Left ventricle myocardium superior (tissue), 1 donor: ENCODE measurements at regions not wholly inside any gene's neighbourhood (a gene's known extent, or its start where the extent isn't known, plus 50 kb on each side); places are given as distances from the start of the nearest gene placed in this dataset.

Source experiments
- ATAC-seq: fragments of 200-7000 bp; cut with Tn5 transposase; one replicate; pipeline ENCODE4 v1.9.1; 2020; ENCODE audit warnings: mild to moderate bottlenecking, moderate library complexity
- DNase-seq: peaks from one replicate; pipeline ENCODE4 v3.0.0-alpha.2; 2020
- intact Hi-C: fragments of 100-400 bp; cut with micrococcal nuclease; formaldehyde crosslinking; loops from one replicate; pipeline ENCODE4 v1.11.0; 2022
- donor health status: DM: no; HTN: yes; CAD: no; lungs with severe emphysema.

- intact Hi-C loops, result no loop called here
- no peak for ATAC-seq
- DNase-seq, result no peak
Measured at GRCh38 chr12:78457938-78458337, 406.6 kb upstream of the SYT1 start.

GRCh38 chr12:78470354-78471195 is 394.0 kb upstream of the SYT1 start:
- intact Hi-C loops, result no loop called here
- ATAC-seq (no peak), DNase-seq (no peak)

GRCh38 chr12:78473136-78473535 is 391.4 kb upstream of the SYT1 start:
- no peak for ATAC-seq
- DNase-seq, result no peak
- intact Hi-C loops, result no loop called here

GRCh38 chr12:78473561-78473960 is 391.0 kb upstream of the SYT1 start:
- intact Hi-C loops, result no loop called here
- DNase-seq (no peak), ATAC-seq (no peak)

GRCh38 chr12:78483767-78484315 is 380.7 kb upstream of the SYT1 start:
- DNase-seq, result no peak
- no peak for ATAC-seq
- intact Hi-C loops, result no loop called here

- intact Hi-C loops, result no loop called here
- no peak for ATAC-seq
- no peak for DNase-seq
Measured at GRCh38 chr12:78489990-78490389, 374.6 kb upstream of the SYT1 start.

GRCh38 chr12:78490861-78491260 is 373.7 kb upstream of the SYT1 start:
- DNase-seq, result no peak
- intact Hi-C loops, result no loop called here
- ATAC-seq, result no peak

- DNase-seq (no peak), ATAC-seq (no peak)
- intact Hi-C loops, result no loop called here
Measured at GRCh38 chr12:78494911-78495310, 369.7 kb upstream of the SYT1 start.

GRCh38 chr12:78501825-78502224 is 362.7 kb upstream of the SYT1 start:
- intact Hi-C loops, result no loop called here
- DNase-seq (no peak), ATAC-seq (no peak)

- ATAC-seq (no peak), DNase-seq (no peak)
- intact Hi-C loops, result no loop called here
Measured at GRCh38 chr12:78519422-78519821, 345.2 kb upstream of the SYT1 start.

GRCh38 chr12:78530100-78530765 is 334.3 kb upstream of the SYT1 start:
- ATAC-seq, result no peak
- DNase-seq, result no peak
- intact Hi-C loops, result no loop called here

GRCh38 chr12:78531831-78532458 is 332.6 kb upstream of the SYT1 start:
- ATAC-seq (no peak), DNase-seq (no peak)
- intact Hi-C loops, result no loop called here

GRCh38 chr12:78534311-78534710 is 330.3 kb upstream of the SYT1 start:
- intact Hi-C loops, result no loop called here
- ATAC-seq, result no peak
- no peak for DNase-seq

GRCh38 chr12:78540606-78541336 is 323.8 kb upstream of the SYT1 start:
- ATAC-seq, result no peak
- intact Hi-C loops, result no loop called here
- no peak for DNase-seq

- DNase-seq (no peak), ATAC-seq (no peak)
- intact Hi-C loops, result no loop called here
Measured at GRCh38 chr12:78550831-78551230, 313.7 kb upstream of the SYT1 start.

- ATAC-seq, result no peak
Measured at GRCh38 chr12:78555802-78556201, 308.8 kb upstream of the SYT1 start.

GRCh38 chr12:78556651-78557050 is 307.9 kb upstream of the SYT1 start:
- DNase-seq (no peak), ATAC-seq (no peak)
- intact Hi-C loops, result no loop called here

More at GRCh38 chr12:78555802-78556201, 308.8 kb upstream of the SYT1 start:
- no peak for DNase-seq
- intact Hi-C loops, result no loop called here

- no peak for DNase-seq
- no peak for ATAC-seq
- intact Hi-C loops, result no loop called here
Measured at GRCh38 chr12:78559416-78559815, 305.2 kb upstream of the SYT1 start.

GRCh38 chr12:78559886-78560285 is 304.7 kb upstream of the SYT1 start:
- no peak for ATAC-seq
- intact Hi-C loops, result no loop called here
- DNase-seq, result no peak

- intact Hi-C loops, result no loop called here
- ATAC-seq, result no peak
Measured at GRCh38 chr12:78560633-78561032, 303.9 kb upstream of the SYT1 start.

More at GRCh38 chr12:78560633-78561032, 303.9 kb upstream of the SYT1 start:
- no peak for DNase-seq
